Smooth muscle cell (in vitro differentiated cells): ENCODE measurements at regions not wholly inside any gene's neighbourhood (a gene's known extent, or its start where the extent isn't known, plus 50 kb on each side); places are given as distances from the start of the nearest gene placed in this dataset.

ENCODE experiments used
- DNase-seq: peaks from one replicate; lab custom pipeline; 2025; ENCODE audit not compliant: unreplicated experiment; lab: John Stamatoyannopoulos, UW
- H2AFZ ChIP-seq: fragments of 200-600 bp; sonication (generic); 2 replicates; pipeline ENCODE4 v1.6.0; 2016; ENCODE audit warnings: antibody characterized with exemption, low read depth, mild to moderate bottlenecking
- H3F3A ChIP-seq: fragments of 200-600 bp; sonication (generic); 2 replicates; pipeline ENCODE4 v1.6.0; 2017; ENCODE audit warnings: antibody characterized with exemption, low read depth
- H3K27ac ChIP-seq: fragments of 200-600 bp; sonication (generic); 2 replicates; pipeline ENCODE4 v1.5.1; 2016; ENCODE audit warnings: low read depth, mild to moderate bottlenecking
- H3K27me3 ChIP-seq: fragments of 200-600 bp; sonication (generic); 2 replicates; pipeline ENCODE4 v1.6.1; 2016; ENCODE audit warnings: low read depth, mild to moderate bottlenecking
- H3K36me3 ChIP-seq: fragments of 200-600 bp; sonication (generic); 2 replicates; pipeline ENCODE4 v1.5.1; 2016; ENCODE audit warnings: low read depth
- H3K4me1 ChIP-seq: fragments of 200-600 bp; sonication (generic); 2 replicates; pipeline ENCODE4 v1.5.1; 2016; ENCODE audit warnings: low read depth
- H3K4me2 ChIP-seq: fragments of 200-600 bp; sonication (generic); 2 replicates; pipeline ENCODE4 v1.6.0; 2016; ENCODE audit warnings: mild to moderate bottlenecking
- H3K4me3 ChIP-seq: fragments of 200-600 bp; sonication (generic); 2 replicates; pipeline ENCODE4 v1.5.1; 2016; ENCODE audit warnings: mild to moderate bottlenecking
- H3K79me2 ChIP-seq: fragments of 200-600 bp; sonication (generic); 2 replicates; pipeline ENCODE4 v1.6.0; 2016; ENCODE audit warnings: low read depth, mild to moderate bottlenecking
- H3K9ac ChIP-seq: fragments of 200-600 bp; sonication (generic); 2 replicates; pipeline ENCODE4 v1.6.0; 2016; ENCODE audit warnings: low read depth
- H3K9me3 ChIP-seq: fragments of 200-600 bp; sonication (generic); replicated peaks from 2 replicates; pipeline ENCODE4 v1.5.1; 2016; ENCODE audit warnings: low read depth
- H4K20me1 ChIP-seq: fragments of 200-600 bp; sonication (generic); 2 replicates; pipeline ENCODE4 v1.6.0; 2016; ENCODE audit warnings: low read depth
- CTCF ChIP-seq: fragments of 200-600 bp; sonication (generic); IDR thresholded peaks from 2 replicates; pipeline ENCODE4 v1.5.1; 2017; ENCODE audit warnings: borderline replicate concordance, mild to moderate bottlenecking, antibody characterized with exemption; ENCODE audit not compliant: insufficient read depth, poor library complexity, severe bottlenecking
- WGBS: methylation state at CpG from one replicate; pipeline ENCODE4 v1.1.7; 2016; ENCODE audit warnings: low lambda C conversion rate; 5-methylcytosine and 5-hydroxymethylcytosine counted together

GRCh38 chr11:131073167-131073566 is 156.9 kb upstream of the SNX19 start:
- Histone ChIP-seq H3K9me3 (no peaks in the 10 kb centered on the region), H3K9ac (no peak overlapping the region), H3K4me3 (no peak overlapping the region), H3K27ac (no peak overlapping the region), H2AFZ (no peak overlapping the region), H3F3A (no peaks in the 10 kb centered on the region), H4K20me1 (no peaks in the 10 kb centered on the region), H3K36me3 (no peaks in the 10 kb centered on the region), H3K4me1 (no peaks in the 10 kb centered on the region), H3K27me3 (peaks cover 14% of the 10 kb centered on the region), H3K4me2 (no peak overlapping the region), H3K79me2 (no peaks in the 10 kb centered on the region)
- no peak for TF ChIP-seq CTCF
- no peak for DNase-seq
- WGBS: 85% methylated on average over 2 of the region's 2 CpGs

- DNase-seq: no peak
- H3K9me3 ChIP-seq: no peaks in the 10 kb centered on the region
- TF ChIP-seq CTCF: no peak
- no peak overlapping the region for H3K27ac ChIP-seq
- H3K4me1 ChIP-seq: no peaks in the 10 kb centered on the region
- no peaks in the 10 kb centered on the region for H3F3A ChIP-seq
- H4K20me1 ChIP-seq: no peaks in the 10 kb centered on the region
- no peak overlapping the region for H3K4me2 ChIP-seq
- H3K9ac ChIP-seq: no peak overlapping the region
- H3K36me3 ChIP-seq: no peaks in the 10 kb centered on the region
- H2AFZ ChIP-seq: no peak overlapping the region
- no peaks in the 10 kb centered on the region for H3K79me2 ChIP-seq
- peaks cover 14% of the 10 kb centered on the region for H3K27me3 ChIP-seq
- no peak overlapping the region for H3K4me3 ChIP-seq
- 87% methylated on average over 3 of the region's 3 CpGs for WGBS
These were observed 158.3 kb upstream of the SNX19 start for GRCh38 chr11:131074573-131074972.

- H3K4me2 ChIP-seq: peak overlapping the region; percentile 22
- no peaks in the 10 kb centered on the region for H4K20me1 ChIP-seq
- H3K9me3 ChIP-seq: peaks cover 3% of the 10 kb centered on the region
- no peaks in the 10 kb centered on the region for H3K79me2 ChIP-seq
- H2AFZ ChIP-seq: no peak overlapping the region
- H3K27me3 ChIP-seq: peaks cover 14% of the 10 kb centered on the region
- no peaks in the 10 kb centered on the region for H3K4me1 ChIP-seq
- H3K9ac ChIP-seq: no peak overlapping the region
- H3F3A ChIP-seq: no peaks in the 10 kb centered on the region
- DNase-seq: no peak
- no peak for TF ChIP-seq CTCF
- no peak overlapping the region for H3K4me3 ChIP-seq
- H3K36me3 ChIP-seq: no peaks in the 10 kb centered on the region
- H3K27ac ChIP-seq: no peak overlapping the region
These were observed 161.1 kb upstream of the SNX19 start for GRCh38 chr11:131077340-131077739.

GRCh38 chr11:131079036-131079435 is 162.8 kb upstream of the SNX19 start:
- H2AFZ ChIP-seq: no peak overlapping the region
- H3K27me3 ChIP-seq: peaks cover 2% of the 10 kb centered on the region
- H3F3A ChIP-seq: no peaks in the 10 kb centered on the region
- no peak overlapping the region for H3K4me3 ChIP-seq
- H3K36me3 ChIP-seq: no peaks in the 10 kb centered on the region
- no peak for DNase-seq
- H3K9ac ChIP-seq: no peak overlapping the region
- H4K20me1 ChIP-seq: no peaks in the 10 kb centered on the region
- WGBS: 82% methylated on average over 3 of the region's 3 CpGs
- no peak for TF ChIP-seq CTCF
- H3K27ac ChIP-seq: no peak overlapping the region
- peaks cover 6% of the 10 kb centered on the region for H3K9me3 ChIP-seq
- H3K4me1 ChIP-seq: no peaks in the 10 kb centered on the region
- no peak overlapping the region for H3K4me2 ChIP-seq
- H3K79me2 ChIP-seq: no peaks in the 10 kb centered on the region
